Occipital lobe (tissue), 1 donor: ENCODE measurements at regions not wholly inside any gene's neighbourhood (a gene's known extent, or its start where the extent isn't known, plus 50 kb on each side); places are given as distances from the start of the nearest gene placed in this dataset.

Source experiments
- DNase-seq: peaks from one replicate; lab custom pipeline; 2025; lab: John Stamatoyannopoulos, UW

- DNase-seq: no peak
Measured at GRCh38 chr16:82499302-82499701, 127.5 kb upstream of the CDH13 start.

GRCh38 chr16:82497139-82497538 is 129.6 kb upstream of the CDH13 start:
- no peak for DNase-seq

- no peak for DNase-seq
Measured at GRCh38 chr16:82488460-82488859, 138.3 kb upstream of the CDH13 start.

GRCh38 chr16:82481455-82481854 is 145.3 kb upstream of the CDH13 start:
- DNase-seq: no peak

- no peak for DNase-seq
Measured at GRCh38 chr16:82476786-82477185, 150.0 kb upstream of the CDH13 start.

- DNase-seq: no peak
Measured at GRCh38 chr16:82470620-82471152, 156.1 kb upstream of the CDH13 start.

- DNase-seq: no peak
Measured at GRCh38 chr16:82470016-82470415, 156.8 kb upstream of the CDH13 start.

- DNase-seq: no peak
Measured at GRCh38 chr16:82464187-82464586, 162.6 kb upstream of the CDH13 start.

GRCh38 chr16:82460766-82461165 is 166.0 kb upstream of the CDH13 start:
- DNase-seq: no peak

GRCh38 chr16:82459580-82460256 is 167.1 kb upstream of the CDH13 start:
- no peak for DNase-seq

GRCh38 chr16:82456683-82457082 is 170.1 kb upstream of the CDH13 start:
- no peak for DNase-seq

GRCh38 chr16:82454566-82454965 is 172.2 kb upstream of the CDH13 start:
- DNase-seq: no peak

- DNase-seq: no peak
Measured at GRCh38 chr16:82454152-82454551, 172.6 kb upstream of the CDH13 start.

GRCh38 chr16:82452004-82452756 is 174.6 kb upstream of the CDH13 start:
- DNase-seq: no peak

- no peak for DNase-seq
Measured at GRCh38 chr16:82451449-82451848, 175.3 kb upstream of the CDH13 start.

GRCh38 chr16:82440336-82440735 is 186.4 kb upstream of the CDH13 start:
- no peak for DNase-seq

GRCh38 chr16:82439678-82440293 is 187.0 kb upstream of the CDH13 start:
- DNase-seq: no peak

GRCh38 chr16:82433042-82433441 is 193.7 kb upstream of the CDH13 start:
- DNase-seq: no peak

GRCh38 chr16:82432261-82432660 is 194.5 kb upstream of the CDH13 start:
- DNase-seq: peak; percentile 10

GRCh38 chr16:82425661-82426060 is 201.1 kb upstream of the CDH13 start:
- DNase-seq: no peak

- no peak for DNase-seq
Measured at GRCh38 chr16:82421851-82422250, 204.9 kb upstream of the CDH13 start.

- no peak for DNase-seq
Measured at GRCh38 chr16:82419332-82419731, 207.4 kb upstream of the CDH13 start.
